H1 (cell line): ENCODE measurements at regions not wholly inside any gene's neighbourhood (a gene's known extent, or its start where the extent isn't known, plus 50 kb on each side); places are given as distances from the start of the nearest gene placed in this dataset.

Source experiments
- CTCF ChIA-PET: fragments of 300-600 bp; sonication (Branson Sonifier 250); formaldehyde crosslinking; loops from one replicate; lab custom pipeline; 2021; ENCODE audit not compliant: partially characterized antibody; lab: Charles Lee
- POLR2A ChIA-PET: fragments of 300-600 bp; sonication (Branson Sonifier 250); formaldehyde crosslinking; loops from one replicate; lab custom pipeline; 2021; ENCODE audit warnings: inconsistent platforms; ENCODE audit not compliant: partially characterized antibody; lab: Charles Lee
- DNase-seq, 2 experiments: peaks; one replicate each; pipeline versions ENCODE4 v3.0.0 to v3.0.0-alpha.2; 2010 to 2022; ENCODE audit warnings: low spot score in 2 of 2, low read depth in 1 of 2, mixed read lengths in 1 of 2
- FAIRE-seq: peaks from 2 replicates; lab custom pipeline; 2011; peaks lifted over from hg19 to GRCh38; lab: Jason Lieb, UNC
- H2AFZ ChIP-seq: 2 replicates; pipeline ENCODE4 v1.8.1; 2012; ENCODE audit warnings: low read length, inconsistent platforms
- H2AK5ac ChIP-seq: 2 replicates; pipeline ENCODE4 v1.6.1; 2013; ENCODE audit warnings: low read depth, low read length
- H2BK120ac ChIP-seq: replicated peaks from 2 replicates; pipeline ENCODE3; 2013; ENCODE audit warnings: low read depth, low read length, inconsistent platforms
- H2BK12ac ChIP-seq: 2 replicates; pipeline ENCODE4 v1.6.1; 2013; ENCODE audit warnings: low read depth, low read length
- H2BK15ac ChIP-seq: 2 replicates; pipeline ENCODE4 v1.6.1; 2013; ENCODE audit warnings: low read length
- H2BK20ac ChIP-seq: 2 replicates; pipeline ENCODE4 v1.6.1; 2013; ENCODE audit warnings: low read length
- H2BK5ac ChIP-seq: 2 replicates; pipeline ENCODE4 v1.6.1; 2013; ENCODE audit warnings: low read depth, low read length
- H3K14ac ChIP-seq: 2 replicates; pipeline ENCODE4 v1.6.1; 2013; ENCODE audit warnings: inconsistent platforms; ENCODE audit not compliant: insufficient read length
- H3K18ac ChIP-seq: 2 replicates; pipeline ENCODE4 v1.6.1; 2013; ENCODE audit warnings: low read length; ENCODE audit errors: extremely low read depth
- H3K23ac ChIP-seq: 2 replicates; pipeline ENCODE4 v1.6.1; 2013; ENCODE audit warnings: inconsistent platforms; ENCODE audit not compliant: insufficient read length
- H3K23me2 ChIP-seq: 2 replicates; pipeline ENCODE4 v1.6.1; 2013; ENCODE audit warnings: low read depth, low read length
- H3K27ac ChIP-seq: 2 replicates; pipeline ENCODE4 v1.6.1; 2011; ENCODE audit warnings: low read depth, low read length, inconsistent platforms
- H3K27me3 ChIP-seq, 4 experiments: replicated peaks in 1 of 4; 1 replicate in 1 of 4; 2 replicates in 3 of 4; pipeline versions ENCODE4 v1.6.1 to v1.8.1; 2011 to 2013; ENCODE audit warnings: low read length in 3 of 4, mild to moderate bottlenecking in 3 of 4, inconsistent platforms in 2 of 4, mixed read lengths in 2 of 4, moderate library complexity in 1 of 4; ENCODE audit not compliant: control insufficient read depth in 3 of 4, insufficient read depth in 3 of 4; ENCODE audit errors: extremely low read depth in 1 of 4
- H3K36me3 ChIP-seq, 4 experiments: 2 replicates each; pipeline versions ENCODE4 v1.6.1 to v1.8.1; 2011 to 2013; ENCODE audit warnings: mild to moderate bottlenecking in 4 of 4, low read length in 3 of 4, moderate library complexity in 2 of 4, control low read depth in 1 of 4, inconsistent platforms in 1 of 4; ENCODE audit not compliant: insufficient read depth in 4 of 4, control insufficient read depth in 2 of 4
- H3K4ac ChIP-seq: replicated peaks from 2 replicates; pipeline ENCODE3; 2013; ENCODE audit warnings: low read length, low read depth, mixed read lengths, inconsistent platforms; ENCODE audit not compliant: insufficient read length
- H3K4me1 ChIP-seq, 4 experiments: replicated peaks in 1 of 4; 1 replicate in 1 of 4; 2 replicates in 3 of 4; pipeline versions ENCODE4 v1.6.1 to v1.8.1; 2011 to 2013; ENCODE audit warnings: low read length in 3 of 4, inconsistent platforms in 2 of 4, mixed read lengths in 1 of 4; ENCODE audit not compliant: insufficient read depth in 4 of 4, control insufficient read depth in 3 of 4
- H3K4me2 ChIP-seq, 2 experiments: 2 replicates each; pipeline versions ENCODE4 v1.6.1 to v1.8.1; 2011 to 2013; ENCODE audit warnings: low read depth in 2 of 2, low read length in 2 of 2, control low read depth in 1 of 2, inconsistent platforms in 1 of 2, mild to moderate bottlenecking in 1 of 2; ENCODE audit not compliant: insufficient read depth in 1 of 2
- H3K4me3 ChIP-seq, 4 experiments: fragments of 200-600, 300-600 bp in 1 of 4; sonication (generic), shearing (Covaris generic), sonication (Bioruptor Twin) in 1 of 4; 2 replicates each; pipeline versions ENCODE4 v1.5.1 to v1.8.1; 2011 to 2016; ENCODE audit warnings: low read length in 4 of 4, low read depth in 3 of 4, control low read depth in 2 of 4, inconsistent platforms in 2 of 4, mild to moderate bottlenecking in 2 of 4, mixed read lengths in 1 of 4, moderate library complexity in 1 of 4; ENCODE audit not compliant: insufficient read depth in 2 of 4; ENCODE audit errors: extremely low read depth in 1 of 4
- H3K56ac ChIP-seq: replicated peaks from 2 replicates; pipeline ENCODE3; 2013; ENCODE audit warnings: low read depth, mild to moderate bottlenecking, mixed read lengths, low read length, inconsistent platforms; ENCODE audit not compliant: insufficient read length
- H3K79me1 ChIP-seq: 2 replicates; pipeline ENCODE4 v1.6.1; 2013; ENCODE audit warnings: low read depth, low read length, control low read depth
- H3K79me2 ChIP-seq, 2 experiments: 2 replicates each; pipeline versions ENCODE4 v1.6.1 to v1.8.1; 2012 to 2013; ENCODE audit warnings: low read length in 2 of 2, mild to moderate bottlenecking in 2 of 2, inconsistent platforms in 1 of 2; ENCODE audit not compliant: insufficient read depth in 2 of 2, control insufficient read depth in 1 of 2
- H3K9ac ChIP-seq, 4 experiments: replicated peaks in 1 of 4; 1 replicate in 1 of 4; 2 replicates in 3 of 4; pipeline versions ENCODE4 v1.6.1 to v1.8.1; 2011 to 2013; ENCODE audit warnings: low read depth in 3 of 4, low read length in 3 of 4, control low read depth in 2 of 4, mild to moderate bottlenecking in 2 of 4, moderate library complexity in 2 of 4, inconsistent platforms in 1 of 4; ENCODE audit errors: extremely low read depth in 1 of 4
- H3K9me3 ChIP-seq, 2 experiments: 2 replicates each; pipeline versions ENCODE4 v1.6.1 to v1.8.1; 2012 to 2013; ENCODE audit warnings: mild to moderate bottlenecking in 2 of 2, moderate library complexity in 2 of 2, control low read depth in 1 of 2, inconsistent platforms in 1 of 2, low read depth in 1 of 2, low read length in 1 of 2, mixed read lengths in 1 of 2; ENCODE audit not compliant: insufficient read depth in 2 of 2
- H4K20me1 ChIP-seq, 2 experiments: replicated peaks in 1 of 2; 2 replicates each; pipeline versions ENCODE3 to v1.8.1; 2011 to 2013; ENCODE audit warnings: inconsistent platforms in 2 of 2, low read length in 2 of 2, mild to moderate bottlenecking in 1 of 2; ENCODE audit not compliant: insufficient read depth in 2 of 2, control insufficient read depth in 1 of 2
- H4K5ac ChIP-seq: 2 replicates; pipeline ENCODE4 v1.6.1; 2013; ENCODE audit warnings: low read length, low read depth, mixed read lengths, inconsistent platforms; ENCODE audit not compliant: insufficient read length
- H4K8ac ChIP-seq: 2 replicates; pipeline ENCODE4 v1.8.0; 2013; ENCODE audit warnings: mild to moderate bottlenecking, moderate library complexity, low read length, inconsistent platforms; ENCODE audit not compliant: insufficient read depth; ENCODE audit errors: extremely low read depth
- H4K91ac ChIP-seq: replicated peaks from 2 replicates; pipeline ENCODE3; 2013; ENCODE audit warnings: low read length, mixed read lengths, inconsistent platforms; ENCODE audit not compliant: insufficient read length
- ATF3 ChIP-seq: IDR thresholded peaks from 2 replicates; pipeline ENCODE4 v1.6.1; 2011; ENCODE audit warnings: low read depth, mild to moderate bottlenecking, low read length; ENCODE audit not compliant: insufficient read depth
- HDAC2 ChIP-seq, 2 experiments: fragments of 300-600 bp in 1 of 2; sonication (generic) in 1 of 2; IDR thresholded peaks; 2 replicates each; pipeline ENCODE4 v1.6.1; 2011 to 2012; ENCODE audit warnings: low read depth in 2 of 2, low read length in 2 of 2, mild to moderate bottlenecking in 2 of 2, moderate library complexity in 2 of 2, borderline replicate concordance in 1 of 2, inconsistent platforms in 1 of 2
- KDM4A ChIP-seq: IDR thresholded peaks from one replicate; pipeline ENCODE4 v1.7.1; 2012; ENCODE audit warnings: low read depth, mild to moderate bottlenecking, moderate library complexity, low read length, inconsistent platforms; ENCODE audit not compliant: severe bottlenecking
- RAD21 ChIP-seq, 2 experiments: IDR thresholded peaks in 1 of 2; conservative IDR thresholded peaks in 1 of 2; 2 replicates each; pipeline ENCODE4 v1.6.1; 2011; ENCODE audit warnings: low read depth in 2 of 2, low read length in 2 of 2, improper control_type of control experiment in 1 of 2, inconsistent platforms in 1 of 2, mild to moderate bottlenecking in 1 of 2, moderate library complexity in 1 of 2
- RBBP5 ChIP-seq: IDR thresholded peaks from 2 replicates; pipeline ENCODE4 v1.7.1; 2012; ENCODE audit warnings: low read depth, mild to moderate bottlenecking, inconsistent platforms, low read length, moderate library complexity, borderline replicate concordance
- RXRA ChIP-seq: IDR thresholded peaks from 2 replicates; pipeline ENCODE4 v1.6.1; 2011; ENCODE audit warnings: low read depth, mild to moderate bottlenecking, low read length, moderate library complexity; ENCODE audit not compliant: insufficient read depth
- SIX5 ChIP-seq: IDR thresholded peaks from 2 replicates; pipeline ENCODE4 v1.6.1; 2011; ENCODE audit warnings: mild to moderate bottlenecking, low read depth, low read length
- WGBS, 2 experiments: shearing (Covaris generic) in 1 of 2; methylation state at CpG; one replicate each; pipeline versions ENCODE4 v1.1.6 to v1.1.7; 2013 to 2015; ENCODE audit warnings: low lambda C conversion rate in 2 of 2, mixed read lengths in 2 of 2, inconsistent platforms in 1 of 2, low coverage in 1 of 2, missing lambda C conversion rate in 1 of 2; ENCODE audit not compliant: insufficient replicate concordance in 2 of 2, insufficient coverage in 1 of 2, insufficient read length in 1 of 2; ENCODE audit errors: extremely low coverage in 1 of 2, missing lambda C conversion rate in 1 of 2; 5-methylcytosine and 5-hydroxymethylcytosine counted together

- TF ChIP-seq RBBP5 (no peak), RXRA (no peak), KDM4A (no peak), HDAC2 (IDR thresholded peaks at IDR 0.05; ENCODE audit: borderline replicate concordance in 1 of 2, low read depth in 2 of 2, low read length in 2 of 2) (no peak), SIX5 (no peak), RAD21 (IDR thresholded peaks at IDR 0.05 in 1 of 2, conservative IDR thresholded peaks at IDR 0.05 in 1 of 2; ENCODE audit: low read depth in 2 of 2, low read length in 2 of 2) (no peak), ATF3 (no peak)
- TF ChIP-seq, all 59 proteins: peak for 0
- no peak overlapping the region for H2BK12ac ChIP-seq
- no peak overlapping the region for H4K5ac ChIP-seq
- H3K27ac ChIP-seq: no peak overlapping the region
- 78% methylated on average over 1 of the region's 1 CpG; no CpG with 5 or more reads in 1 of the 2 experiments for WGBS, 2 experiments
- ChIA-PET CTCF (no interaction called here), POLR2A (no interaction called here)
- no peaks in the 10 kb centered on the region for H3K36me3 ChIP-seq
- H3K9ac ChIP-seq: no peak overlapping the region
- H4K8ac ChIP-seq: peak overlapping the region; percentile 65; the same call in 1 of the 2 replicates
- H3K9me3 ChIP-seq: no peaks in the 10 kb centered on the region
- H2BK20ac ChIP-seq: no peak overlapping the region
- no peaks in the 10 kb centered on the region for H3K27me3 ChIP-seq
- no peaks in the 10 kb centered on the region for H3K23me2 ChIP-seq
- H4K20me1 ChIP-seq: no peaks in the 10 kb centered on the region
- no peaks in the 10 kb centered on the region for H3K79me1 ChIP-seq
- H2AFZ ChIP-seq: peak overlapping the region; percentile 58; the same call in 1 of the 2 replicates
- no peak overlapping the region for H2BK120ac ChIP-seq
- no peak overlapping the region for H2BK15ac ChIP-seq
- DNase-seq: no peak
- H3K79me2 ChIP-seq: no peaks in the 10 kb centered on the region
- no peaks in the 10 kb centered on the region for H3K4me1 ChIP-seq
- no peak overlapping the region for H2AK5ac ChIP-seq
- H3K4ac ChIP-seq: no peak overlapping the region
- H3K18ac ChIP-seq: no peak overlapping the region
- H3K4me2 ChIP-seq: no peak overlapping the region
- H4K91ac ChIP-seq: no peak overlapping the region
- H2BK5ac ChIP-seq: no peak overlapping the region
- no peak overlapping the region for H3K4me3 ChIP-seq
- no peak overlapping the region for H3K23ac ChIP-seq
- no peak overlapping the region for H3K56ac ChIP-seq
- H3K14ac ChIP-seq: no peak overlapping the region
- FAIRE-seq: no peak
Observed at GRCh38 chr2:157107460-157107859, 150.0 kb upstream of the GALNT5 start.
